Amygdala (tissue), 56 donors: ENCODE measurements at regions not wholly inside any gene's neighbourhood (a gene's known extent, or its start where the extent isn't known, plus 50 kb on each side); places are given as distances from the start of the nearest gene placed in this dataset.
"Not testable (repeated sequence)": the region's sequence is repeated elsewhere in the genome, so short reads cannot be mapped to it uniquely, and the experiment has no call there.

Experiments used
- DNase-seq, 56 donors: peaks; one replicate each; lab custom pipeline; 2025; lab: John Stamatoyannopoulos, UW

DNA sequence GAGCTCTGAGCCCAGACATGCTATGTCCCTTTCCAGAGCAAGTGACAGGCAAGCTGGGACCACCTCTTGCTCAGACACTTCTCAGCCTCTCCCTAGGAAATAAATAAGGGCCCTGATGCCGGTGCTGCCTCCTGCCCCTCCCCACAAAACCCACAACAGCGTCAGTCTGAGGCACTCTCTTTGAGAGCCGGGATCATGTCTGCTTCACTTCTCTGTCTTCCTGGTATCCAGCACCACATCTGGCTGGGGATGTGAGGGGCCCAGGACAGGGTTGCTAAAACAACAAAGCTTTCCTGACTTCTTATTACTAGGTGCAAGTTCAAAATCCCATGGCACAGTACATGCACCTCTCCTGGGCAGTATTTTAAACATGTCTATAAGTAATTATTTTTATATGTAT lies 103.9 kb upstream of the GLI2 start:
- no peak for DNase-seq

DNA sequence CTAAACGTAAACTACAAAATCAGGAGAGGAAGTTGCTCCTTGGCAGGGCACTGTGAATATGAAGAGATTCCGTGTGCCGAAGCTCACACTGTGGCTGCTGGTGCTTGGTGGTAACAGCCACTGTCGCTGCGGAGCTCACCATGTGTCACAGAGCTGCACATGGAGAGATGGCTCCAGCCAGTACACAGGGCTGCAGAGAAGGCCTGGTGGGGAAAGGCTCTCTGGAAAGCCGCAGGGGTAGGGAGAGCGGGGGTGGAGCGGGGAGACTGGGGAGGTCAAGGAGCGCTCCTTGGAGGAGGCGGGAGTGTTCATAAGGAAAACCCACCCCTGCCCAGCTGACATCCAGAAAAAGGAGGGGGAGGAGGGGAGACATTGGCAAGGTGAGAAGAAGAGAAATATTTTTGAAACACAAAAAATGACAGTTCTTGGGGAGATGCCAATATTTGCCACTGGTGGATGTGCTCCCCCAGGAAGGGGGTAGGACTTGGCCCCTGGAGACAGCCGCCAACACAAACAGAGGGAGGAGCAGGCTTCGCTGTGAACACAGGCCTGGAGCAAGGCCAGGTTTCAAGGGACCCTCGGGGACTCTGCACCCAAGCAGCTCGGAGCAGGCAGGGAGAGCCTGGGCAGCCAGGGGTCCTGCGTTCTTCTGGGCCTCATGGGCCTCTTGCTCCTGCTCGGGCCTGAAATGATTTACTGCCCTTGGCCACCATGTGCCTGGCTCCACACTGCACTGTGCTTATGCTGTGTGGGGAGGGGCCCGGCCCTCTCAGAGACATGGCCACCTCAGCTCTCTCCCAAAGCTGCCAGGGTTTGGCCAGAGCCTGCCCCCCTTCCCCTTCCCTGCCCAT lies 102.6 kb upstream of the GLI2 start:
- no peak for DNase-seq

DNA sequence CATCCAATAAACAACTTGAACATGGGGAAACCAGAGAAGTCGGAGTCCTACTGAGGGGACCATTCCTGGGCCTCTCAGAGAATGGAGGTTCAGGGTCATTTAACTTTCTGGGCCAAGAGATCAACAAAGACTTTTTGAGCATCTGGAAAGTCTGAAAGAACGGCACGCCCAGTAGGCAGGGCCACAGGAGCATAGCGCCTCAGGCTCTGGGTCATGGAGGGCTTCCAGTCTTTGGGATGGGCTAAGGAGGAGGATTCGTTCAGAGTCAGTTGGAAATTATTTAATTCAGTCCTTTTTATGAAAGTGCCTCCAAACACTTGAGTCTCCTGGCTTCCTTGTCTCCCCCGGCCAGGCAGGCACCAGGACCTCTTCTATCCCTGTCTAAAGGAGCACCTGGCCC lies 101.1 kb upstream of the GLI2 start:
- DNase-seq: no peak

DNA sequence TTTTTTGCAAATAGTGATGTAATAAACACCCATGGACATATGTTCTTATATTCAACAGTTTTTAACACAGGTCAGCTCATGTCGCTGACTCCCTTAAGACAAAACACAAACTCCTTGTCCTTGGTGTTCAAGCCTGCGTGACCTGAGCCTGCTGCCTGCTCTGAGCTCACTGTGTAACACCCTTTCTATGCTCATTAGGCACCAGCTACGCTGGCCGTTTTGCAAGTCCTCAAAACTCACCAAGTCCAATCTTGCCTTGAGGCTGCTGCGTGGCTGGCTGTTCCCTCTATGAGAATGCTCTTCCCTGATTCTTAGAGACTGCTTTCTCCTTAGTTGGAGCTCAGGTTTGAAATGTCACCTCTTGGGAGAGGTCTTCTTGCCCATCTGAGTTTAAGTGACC lies 100.5 kb upstream of the GLI2 start:
- no peak for DNase-seq

DNA sequence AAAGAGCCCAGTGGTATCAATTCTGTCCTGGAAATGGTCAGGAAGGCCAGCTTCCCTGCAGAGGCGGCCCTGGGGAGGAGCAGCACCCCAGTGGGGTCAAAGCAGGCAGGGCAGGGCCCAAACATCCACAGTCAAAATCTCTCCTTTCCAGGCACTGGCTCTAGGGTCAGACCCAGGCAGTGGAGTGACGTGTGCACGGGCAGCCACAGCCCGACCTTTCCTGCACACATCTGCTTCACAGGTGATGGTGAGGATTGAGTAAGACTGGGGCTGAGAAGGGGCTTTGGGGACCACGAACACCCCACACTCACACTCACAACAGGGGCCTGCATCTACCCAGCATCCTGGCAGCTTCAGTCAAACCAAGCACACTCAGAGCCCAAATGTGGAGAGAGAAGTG lies 97.8 kb upstream of the GLI2 start:
- no peak for DNase-seq

DNA sequence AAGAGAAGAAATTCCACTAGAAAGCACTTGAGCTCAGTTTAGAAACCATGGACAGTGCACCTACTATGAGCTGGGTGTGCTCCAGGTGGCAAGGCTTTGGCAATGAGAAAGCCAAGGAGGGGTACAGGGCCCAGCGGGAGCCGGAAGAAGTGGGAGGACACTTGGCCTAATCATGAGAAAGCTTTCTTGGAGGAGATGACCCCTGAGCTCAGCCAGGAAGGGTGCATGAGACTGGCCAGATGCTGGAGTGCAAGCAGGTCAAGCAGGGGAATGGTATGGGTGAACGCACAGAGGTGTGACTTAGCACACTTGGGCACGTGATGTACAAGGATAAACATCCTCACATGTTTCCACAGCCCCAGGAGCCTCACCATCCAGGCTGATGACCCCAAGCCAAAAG lies 97.2 kb upstream of the GLI2 start:
- DNase-seq: no peak

DNA sequence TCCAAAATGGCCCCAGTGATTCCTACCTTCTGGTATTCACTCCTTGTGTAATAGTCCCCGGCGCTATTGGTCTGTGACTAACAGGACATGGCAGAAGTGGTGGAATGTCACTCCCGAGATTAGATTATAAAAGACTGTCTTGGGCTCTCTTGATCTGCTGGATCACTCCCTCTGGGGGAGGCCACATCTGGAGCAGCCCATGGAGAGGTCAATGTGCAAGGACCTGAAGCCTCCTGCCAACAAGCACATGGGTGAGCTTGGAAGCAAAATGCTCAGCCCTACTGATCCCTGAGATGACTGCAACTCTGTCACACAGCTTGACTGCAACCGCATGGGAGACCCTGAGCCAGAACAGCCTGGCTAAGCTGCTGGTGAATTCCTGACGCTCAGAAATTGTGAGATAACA lies 94.3 kb upstream of the GLI2 start:
- DNase-seq: no peak

DNA sequence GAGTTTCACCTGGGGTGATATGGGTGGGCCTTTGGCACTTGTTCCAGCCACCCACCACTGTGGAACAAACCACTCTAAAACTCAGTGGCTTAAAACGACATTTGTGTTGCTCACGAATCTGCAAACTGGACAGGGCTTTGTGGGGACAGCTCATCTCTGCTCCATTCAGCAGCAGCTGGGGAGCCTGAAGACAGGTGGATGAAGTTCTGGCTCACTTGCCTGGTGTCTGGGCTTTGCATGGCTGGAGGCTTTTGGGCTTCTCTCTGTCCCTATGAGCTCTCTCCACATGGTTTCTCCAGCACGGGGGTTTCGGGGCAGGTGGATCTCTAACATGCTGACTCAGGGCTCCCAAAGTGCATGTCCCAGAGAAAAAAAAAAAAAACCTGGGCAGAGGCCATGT lies 93.0 kb upstream of the GLI2 start:
- DNase-seq: no peak

DNA sequence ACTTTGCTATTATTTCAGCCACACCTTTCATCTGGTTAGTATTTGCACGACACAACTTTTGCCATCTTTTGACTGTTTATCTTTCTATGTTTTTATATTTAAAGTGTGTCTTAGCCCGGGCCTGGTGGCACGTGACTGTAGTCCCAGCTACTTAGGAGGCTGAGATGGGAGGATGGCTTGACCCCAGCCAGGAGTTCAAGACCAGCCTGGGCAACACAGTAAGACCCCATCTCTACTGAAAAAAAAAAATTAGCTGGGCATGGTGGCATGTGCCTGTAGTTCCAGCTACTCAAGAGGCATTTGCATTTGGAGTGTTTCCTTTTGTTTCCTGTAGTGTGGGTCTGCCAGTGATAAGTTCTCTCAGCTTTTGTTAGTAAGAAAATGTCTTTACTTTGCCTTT lies 88.7 kb upstream of the GLI2 start:
- no peak for DNase-seq

DNA sequence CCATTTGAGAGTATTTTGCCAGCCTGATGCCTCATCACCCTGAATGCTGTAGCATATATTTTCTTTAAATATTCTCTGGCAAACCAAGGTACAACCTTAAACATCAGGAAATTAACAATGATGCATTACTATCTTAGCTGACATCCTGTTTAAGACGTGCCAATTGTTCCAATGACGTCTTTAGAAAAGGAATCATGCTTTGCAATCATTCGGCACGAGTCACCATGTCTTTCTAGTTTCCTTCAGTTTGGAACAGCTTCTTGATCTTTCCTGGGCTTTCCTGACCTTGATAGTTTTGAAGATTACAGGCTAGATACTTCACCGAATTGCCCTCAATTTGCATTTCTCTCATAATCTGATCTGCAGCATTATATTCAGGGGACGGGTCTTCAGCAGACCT lies 88.2 kb upstream of the GLI2 start:
- no peak for DNase-seq

DNA sequence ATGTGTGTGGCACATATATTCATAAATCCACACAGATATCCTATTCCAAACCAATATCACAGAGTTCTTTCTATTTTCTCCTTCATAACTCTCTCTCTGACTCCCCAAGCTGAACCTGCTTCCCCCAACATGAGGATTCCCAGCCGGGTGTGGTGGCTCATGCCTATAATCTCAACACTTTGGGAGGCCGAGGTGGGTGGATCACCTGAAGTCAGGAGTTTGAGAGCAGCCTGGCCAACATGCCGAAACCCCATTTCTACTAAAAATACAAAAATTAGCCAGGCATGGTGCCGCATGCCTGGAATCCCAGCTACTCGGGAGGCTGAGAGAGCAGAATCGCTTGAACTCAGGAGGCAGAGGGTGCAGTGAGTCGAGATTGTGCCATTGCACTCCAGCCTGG lies 86.3 kb upstream of the GLI2 start:
- not testable (repeated sequence) for DNase-seq

DNA sequence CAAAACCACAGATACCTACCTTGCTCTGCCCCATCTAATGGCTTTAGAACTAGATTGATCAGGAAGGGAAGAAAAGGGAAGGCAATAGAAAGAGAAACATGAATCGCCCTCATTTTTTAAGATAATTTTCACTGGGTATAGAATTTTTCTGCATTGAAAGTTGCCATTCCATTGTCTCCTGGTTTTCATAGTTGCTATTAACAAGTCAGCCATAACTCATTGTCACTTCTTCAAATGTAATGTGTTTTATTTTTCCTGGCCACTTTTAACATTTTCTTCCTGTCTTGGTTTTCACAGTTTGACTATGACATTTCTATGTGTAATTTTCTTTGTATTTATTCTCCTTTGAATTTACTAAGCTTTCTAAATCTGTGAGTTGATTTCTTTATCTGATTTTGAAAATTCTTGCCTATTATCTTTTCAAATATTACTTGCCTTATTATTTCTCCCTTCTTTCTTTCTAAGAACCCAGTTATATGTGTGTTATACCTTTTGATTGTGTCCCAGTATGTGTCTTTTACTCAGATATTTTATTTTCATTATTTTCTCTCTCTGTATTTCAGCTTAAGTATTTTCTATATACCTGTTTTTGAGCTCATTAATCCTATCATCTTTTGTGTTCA lies 85.5 kb upstream of the GLI2 start:
- DNase-seq: no peak

DNA sequence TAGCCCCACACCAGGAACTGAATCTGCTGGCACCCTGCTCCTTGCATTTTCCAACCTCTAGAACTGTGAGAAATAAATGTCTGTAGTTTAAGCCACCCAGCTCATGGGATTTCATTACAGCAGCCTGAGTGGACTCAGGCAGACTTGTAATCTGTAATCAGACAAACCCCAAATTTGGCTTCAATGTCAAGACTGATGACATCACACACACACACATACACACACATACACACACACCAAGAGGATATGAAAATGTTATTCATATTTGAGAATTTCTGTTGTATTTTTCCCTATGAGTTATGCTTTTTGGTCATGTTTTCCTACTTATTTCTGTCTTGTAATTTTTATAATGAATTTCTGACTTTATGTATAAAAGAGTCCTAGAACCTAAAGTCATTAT lies 83.8 kb upstream of the GLI2 start:
- DNase-seq: no peak

DNA sequence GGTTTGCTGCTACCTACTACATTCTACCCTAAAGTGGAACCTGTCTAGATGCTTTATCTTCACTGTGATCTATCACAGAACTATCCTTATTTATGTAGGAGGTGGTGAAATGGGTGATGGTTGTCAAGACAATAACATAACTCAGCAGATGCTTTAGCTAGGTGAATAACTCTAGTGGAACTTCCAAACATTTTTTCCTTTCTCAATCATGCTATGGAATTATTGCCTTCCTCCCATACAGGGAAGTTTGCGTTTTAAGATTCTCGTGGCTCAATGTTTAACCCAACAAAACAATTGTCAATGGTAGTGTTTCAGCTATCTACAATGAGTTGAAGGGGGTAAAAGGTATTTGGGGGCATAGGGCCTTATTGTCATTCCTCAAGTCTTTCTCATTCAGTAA lies 82.6 kb upstream of the GLI2 start:
- DNase-seq: no peak

DNA sequence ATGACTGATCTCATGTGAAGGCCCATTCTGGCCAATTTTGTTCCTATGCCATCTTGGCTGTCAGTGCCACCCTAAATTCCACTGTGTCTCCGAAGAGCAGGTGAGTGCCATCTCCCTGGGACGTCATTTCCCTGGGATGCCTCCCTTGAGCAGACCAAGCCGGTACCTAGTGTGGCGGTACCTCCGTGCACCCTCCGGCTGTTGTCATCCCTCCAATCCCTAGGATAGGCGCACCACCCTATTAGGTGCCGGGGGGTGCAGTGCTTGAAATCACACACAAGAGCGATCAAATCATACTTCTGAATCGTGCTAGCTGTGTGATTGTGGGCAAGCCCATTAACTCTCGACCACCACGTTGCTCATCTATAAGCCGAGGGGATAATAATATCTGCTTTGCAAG lies 81.8 kb upstream of the GLI2 start:
- DNase-seq: no peak

DNA sequence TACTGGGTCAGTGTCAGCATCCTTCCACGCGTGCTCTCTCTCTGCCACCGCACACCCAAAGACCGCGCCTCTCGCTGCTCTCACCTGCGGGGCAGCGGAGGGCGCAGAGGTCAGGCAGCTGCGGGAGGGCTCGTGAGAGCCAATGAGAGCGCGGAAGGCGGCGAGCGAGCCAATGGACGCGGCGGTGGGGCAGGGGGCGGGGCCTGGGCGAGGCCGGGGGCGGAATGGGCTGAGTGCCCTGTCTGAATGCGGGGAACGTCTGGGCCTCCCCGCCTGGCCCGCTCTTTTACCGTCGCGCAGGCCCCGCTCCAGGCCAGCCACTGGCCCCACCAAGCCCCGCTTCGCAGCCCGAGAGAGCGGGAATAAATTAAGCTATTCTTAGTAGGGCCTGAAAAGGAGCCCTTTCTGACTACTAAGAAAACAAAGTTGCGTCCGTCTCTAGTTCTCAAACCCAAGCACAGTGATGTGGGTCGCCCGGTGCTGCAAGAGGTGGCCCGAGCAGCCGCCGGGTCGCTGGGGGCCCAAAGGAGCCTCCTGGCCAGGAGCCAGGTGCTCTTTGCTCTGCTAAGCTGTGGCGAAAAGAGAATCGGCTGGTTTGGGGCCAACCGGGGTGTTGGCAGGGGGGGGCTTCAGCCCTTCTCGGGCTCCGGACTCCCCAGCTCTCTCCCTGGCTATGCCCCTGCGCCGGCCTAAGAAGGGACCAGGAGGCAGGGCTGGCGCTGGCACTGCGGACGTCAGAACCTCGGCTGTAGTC lies 81.1 kb upstream of the GLI2 start:
- peak in 15 of 56 donors; percentile 5 to 54 (median 28) for DNase-seq

DNA sequence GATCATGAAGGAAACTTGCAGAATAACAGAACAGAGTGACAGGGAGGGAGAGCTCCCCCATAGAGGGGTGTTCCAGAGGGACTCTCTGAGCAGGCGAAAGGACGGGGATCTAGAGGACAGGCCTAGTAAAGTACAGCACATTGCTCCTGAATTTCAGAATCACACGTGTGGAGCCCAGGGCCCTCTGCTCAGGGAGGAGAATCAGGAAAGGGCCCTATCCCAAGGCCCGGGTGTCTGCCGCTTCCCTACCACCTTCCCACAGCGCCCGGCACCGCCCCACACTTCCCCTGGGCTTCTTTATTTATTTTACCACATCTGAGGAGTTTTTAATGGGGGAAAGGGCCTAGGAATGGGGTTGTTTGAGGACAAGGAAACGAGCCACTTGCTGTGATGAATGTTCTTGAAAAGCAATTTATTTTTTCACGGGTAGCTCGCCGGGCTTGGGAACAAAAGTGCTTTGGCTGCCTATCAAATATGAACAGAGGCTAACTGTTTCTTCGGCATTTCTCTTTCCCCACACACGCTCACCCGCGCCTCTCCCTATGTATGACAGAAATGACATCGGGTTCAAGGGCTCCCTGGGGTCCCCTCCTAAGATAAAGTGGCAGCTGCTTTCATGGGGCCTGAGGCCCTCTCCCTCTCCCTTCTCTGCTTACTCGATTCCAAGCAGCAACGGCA lies 79.3 kb upstream of the GLI2 start:
- DNase-seq: peak in 12 of 56 donors; percentile 9 to 55 (median 36)

DNA sequence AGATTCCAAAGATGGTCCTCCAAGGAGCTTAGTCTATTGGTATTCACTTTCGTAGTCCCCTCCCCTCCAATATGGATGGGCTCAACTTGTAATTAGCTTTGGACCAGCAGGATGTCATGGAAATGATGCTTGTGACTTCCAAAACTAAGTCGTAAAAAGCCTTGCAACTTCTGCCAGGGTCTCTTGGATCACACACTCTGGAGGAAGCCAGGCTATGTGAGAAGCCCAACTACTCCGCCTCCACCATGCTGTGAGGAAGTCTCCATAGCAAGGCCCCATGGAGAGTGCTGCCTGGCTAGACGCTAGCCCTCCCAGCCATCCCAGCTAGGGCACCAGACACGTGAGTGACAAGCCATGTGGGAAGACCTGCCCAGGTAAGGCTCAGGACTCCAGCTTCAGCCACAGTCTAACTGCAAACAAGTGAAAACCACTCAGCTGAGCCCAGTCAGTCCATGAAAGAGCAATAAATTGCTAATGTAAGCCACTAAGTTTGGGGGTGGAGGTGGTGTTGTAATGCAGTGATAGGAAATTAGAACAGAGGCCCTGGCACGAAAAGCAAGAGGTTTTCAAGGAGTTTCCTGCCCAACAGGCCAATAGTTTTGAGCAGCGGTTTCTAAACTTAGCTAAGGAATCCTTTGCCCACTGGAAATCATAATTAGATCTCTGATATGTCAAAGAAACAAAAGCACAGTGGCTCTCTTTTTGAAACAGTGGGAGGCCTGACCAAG lies 77.5 kb upstream of the GLI2 start:
- no peak for DNase-seq

DNA sequence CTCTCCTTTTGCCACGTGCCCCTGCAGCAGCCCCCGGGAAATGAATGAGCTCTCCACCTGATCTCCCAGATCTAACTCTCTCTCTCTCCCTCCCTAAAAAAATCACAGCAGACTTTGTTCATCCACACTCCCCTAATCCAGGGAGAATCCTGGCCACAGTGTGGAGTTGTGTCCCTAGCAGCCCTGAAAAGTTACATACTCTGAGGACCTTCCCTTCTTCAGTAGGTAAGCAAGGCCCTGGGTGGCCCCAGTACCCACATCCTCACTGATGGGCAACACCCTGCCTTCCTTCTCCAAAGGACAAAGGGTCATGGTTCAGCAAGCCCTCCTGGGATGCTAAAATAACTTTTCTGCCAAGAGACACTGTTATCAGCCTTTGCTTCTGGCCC lies 76.9 kb upstream of the GLI2 start:
- no peak for DNase-seq

DNA sequence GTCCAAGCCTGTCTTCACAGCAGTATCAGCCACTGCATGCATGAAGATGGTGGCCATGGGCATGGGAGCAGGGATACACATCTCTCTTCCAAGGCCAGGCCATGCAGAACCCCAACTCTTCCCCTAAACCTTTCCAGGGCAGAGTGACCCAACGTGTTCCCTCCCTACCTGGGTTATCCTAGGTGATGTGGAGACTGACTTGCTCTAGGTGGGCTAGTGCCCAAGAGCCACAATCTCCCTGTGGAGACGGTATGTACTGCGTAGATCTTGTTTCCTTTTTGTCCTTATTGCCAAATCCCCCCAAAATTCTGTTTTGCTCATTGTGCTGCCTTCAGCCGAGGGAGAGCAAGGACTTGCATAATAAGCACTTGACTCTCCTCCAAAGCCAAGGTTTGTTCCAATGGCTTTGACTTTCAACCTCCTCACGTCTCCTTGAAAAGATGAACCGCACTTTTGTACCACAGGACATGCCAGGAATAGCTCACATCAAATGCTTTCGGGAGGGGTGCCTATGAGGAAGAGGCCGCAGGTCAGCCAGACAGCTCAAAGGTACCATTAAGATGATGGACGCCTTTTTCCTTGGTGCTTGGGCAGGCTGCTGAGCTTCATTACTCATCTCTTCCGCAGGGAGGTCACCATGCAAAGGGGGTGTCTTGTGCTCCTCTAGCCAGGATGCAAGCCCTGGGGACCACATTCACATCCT lies 76.2 kb upstream of the GLI2 start:
- DNase-seq: no peak
